SJCRH30 (cell line): ENCODE measurements at regions not wholly inside any gene's neighbourhood (a gene's known extent, or its start where the extent isn't known, plus 50 kb on each side); places are given as distances from the start of the nearest gene placed in this dataset.

Source experiments
- DNase-seq, 2 experiments: peaks; one replicate each; pipeline ENCODE4 v3.0.0-alpha.2; 2015 to 2020
- H3K27ac ChIP-seq: fragments of 250-450 bp; sonication (Bioruptor Pico); 2 replicates; pipeline ENCODE4 v1.5.1; 2020; ENCODE audit warnings: mild to moderate bottlenecking, moderate library complexity
- H3K27me3 ChIP-seq: fragments of 250-450 bp; sonication (Bioruptor Pico); 2 replicates; pipeline ENCODE4 v1.5.1; 2020; ENCODE audit warnings: mild to moderate bottlenecking, moderate library complexity
- H3K36me3 ChIP-seq: fragments of 250-450 bp; sonication (Bioruptor Pico); 2 replicates; pipeline ENCODE4 v1.5.1; 2020; ENCODE audit warnings: mild to moderate bottlenecking, moderate library complexity
- H3K4me1 ChIP-seq: fragments of 250-450 bp; sonication (Bioruptor Pico); 2 replicates; pipeline ENCODE4 v1.5.1; 2020; ENCODE audit warnings: mild to moderate bottlenecking, moderate library complexity
- H3K4me3 ChIP-seq: fragments of 250-450 bp; sonication (Bioruptor Pico); 2 replicates; pipeline ENCODE4 v1.5.1; 2020; ENCODE audit warnings: mild to moderate bottlenecking, moderate library complexity
- H3K9me3 ChIP-seq: fragments of 250-450 bp; sonication (Bioruptor Pico); replicated peaks from 2 replicates; pipeline ENCODE4 v1.5.1; 2020; ENCODE audit warnings: mild to moderate bottlenecking, moderate library complexity

DNA sequence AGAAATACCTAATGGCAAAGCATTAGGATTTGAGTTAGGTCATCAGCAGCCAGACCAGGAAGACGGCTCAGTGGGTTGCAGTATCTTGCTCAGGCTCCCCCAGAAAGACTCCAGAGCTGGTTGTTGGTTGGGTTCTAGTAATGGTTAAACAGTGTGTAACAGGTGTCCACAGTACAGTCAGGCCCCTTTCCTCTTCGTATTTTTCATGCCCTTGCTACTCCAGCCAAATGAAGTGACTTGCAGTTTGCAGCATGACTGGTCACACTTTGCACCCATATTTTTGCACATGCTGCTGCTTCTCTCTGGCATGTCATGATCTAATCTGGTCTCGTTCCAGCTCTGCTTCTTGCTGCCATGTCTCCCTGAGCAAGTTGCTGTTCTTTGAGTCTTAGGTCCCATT, 60.6 kb upstream of the TRPC7 start:
- H3K27me3 ChIP-seq: no peaks in the 10 kb centered on the region

GRCh38 chr5:136424835-136425584, 59.7 kb upstream of the TRPC7 start:
- Histone ChIP-seq H3K36me3 (no peaks in the 10 kb centered on the region), H3K27me3 (0 out of 2 replicates have a peak, but pooled peaks cover 4% of the 10 kb centered on the region), H3K9me3 (no peaks in the 10 kb centered on the region), H3K4me1 (no peaks in the 10 kb centered on the region), H3K27ac (no peak overlapping the region), H3K4me3 (no peak overlapping the region)
- peak; percentile 72 to 83 for DNase-seq

More for the DNA sequence above, 60.6 kb upstream of the TRPC7 start:
- no peak for DNase-seq
- H3K4me1 ChIP-seq: no peaks in the 10 kb centered on the region
- H3K9me3 ChIP-seq: no peaks in the 10 kb centered on the region
- H3K27ac ChIP-seq: no peak overlapping the region
- H3K4me3 ChIP-seq: no peak overlapping the region
- H3K36me3 ChIP-seq: no peaks in the 10 kb centered on the region

DNA sequence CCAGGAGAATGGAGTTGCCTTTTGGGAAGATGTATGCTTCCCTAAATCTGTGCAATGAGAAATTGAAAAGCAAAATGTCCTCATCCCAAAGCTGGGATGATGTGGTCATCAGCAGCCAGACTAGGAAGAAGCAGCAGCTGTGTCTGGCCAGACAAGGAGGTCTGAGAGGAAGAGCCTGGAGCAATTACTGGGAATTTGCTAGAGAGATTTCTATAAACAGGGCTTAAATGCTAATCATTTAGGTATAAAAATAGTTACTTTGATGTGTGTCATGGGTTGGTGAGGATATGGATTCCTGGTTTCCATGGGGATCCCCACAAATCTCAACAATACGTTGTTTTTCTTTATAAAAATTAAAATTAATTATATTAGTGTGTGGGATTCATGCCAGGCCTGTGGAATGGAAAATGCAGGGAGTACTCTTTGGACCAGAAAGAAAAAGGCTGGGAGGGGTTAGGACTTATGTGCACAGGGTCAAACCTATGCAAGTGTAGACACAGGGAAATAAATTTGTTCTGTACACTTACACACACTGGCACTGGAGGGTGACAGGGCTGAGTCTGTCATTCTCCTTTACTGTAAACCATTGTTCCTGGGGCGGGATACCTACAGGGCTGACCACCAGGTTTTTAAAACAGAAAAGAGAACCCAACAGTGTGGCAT, 58.7 kb upstream of the TRPC7 start:
- no peak for DNase-seq
- Histone ChIP-seq H3K4me1 (no peaks in the 10 kb centered on the region), H3K4me3 (no peak overlapping the region), H3K27me3 (0 out of 2 replicates have a peak, but pooled peaks cover 4% of the 10 kb centered on the region), H3K27ac (no peak overlapping the region), H3K36me3 (no peaks in the 10 kb centered on the region), H3K9me3 (no peaks in the 10 kb centered on the region)

- Histone ChIP-seq H3K4me1 (no peaks in the 10 kb centered on the region), H3K9me3 (no peaks in the 10 kb centered on the region), H3K4me3 (no peak overlapping the region), H3K36me3 (no peaks in the 10 kb centered on the region), H3K27me3 (0 out of 2 replicates have a peak, but pooled peaks cover 4% of the 10 kb centered on the region), H3K27ac (no peak overlapping the region)
- DNase-seq: no peak
These were observed 55.0 kb upstream of the TRPC7 start for GRCh38 chr5:136420168-136420898.

- Histone ChIP-seq H3K36me3 (no peaks in the 10 kb centered on the region), H3K4me3 (no peak overlapping the region), H3K27me3 (0 out of 2 replicates have a peak, but pooled peaks cover 4% of the 10 kb centered on the region), H3K9me3 (no peaks in the 10 kb centered on the region), H3K27ac (no peak overlapping the region), H3K4me1 (no peaks in the 10 kb centered on the region)
- DNase-seq: no peak
These were observed 53.0 kb upstream of the TRPC7 start for GRCh38 chr5:136418301-136418700.
